K562 (cell line): ENCODE measurements at regions not wholly inside any gene's neighbourhood (a gene's known extent, or its start where the extent isn't known, plus 50 kb on each side); places are given as distances from the start of the nearest gene placed in this dataset.

Experiments used
- CHD2 ChIP-seq: IDR thresholded peaks from 2 replicates; pipeline ENCODE4 v1.6.1; 2011; ENCODE audit warnings: low read depth, low read length
- EZH2 ChIP-seq: IDR thresholded peaks from 2 replicates; pipeline ENCODE4 v1.6.1; 2012; ENCODE audit warnings: low read depth, mild to moderate bottlenecking, inconsistent platforms, low read length, borderline replicate concordance
- MAFF ChIP-seq: IDR thresholded peaks from 2 replicates; pipeline ENCODE4 v1.6.1; 2012; ENCODE audit warnings: low read length, improper control_type of control experiment
- MYC ChIP-seq, 2 experiments: fragments of 250-450 bp in 1 of 2; sonication (Bioruptor Pico) in 1 of 2; IDR thresholded peaks; 2 replicates each; pipeline versions ENCODE4 v1.5.1 to v1.6.1; 2012 to 2021; ENCODE audit warnings: low read depth in 2 of 2, borderline replicate concordance in 1 of 2, improper control_type of control experiment in 1 of 2, low read length in 1 of 2, mild to moderate bottlenecking in 1 of 2, moderate library complexity in 1 of 2
- NR3C1 ChIP-seq: sonication (generic); formaldehyde crosslinking; IDR thresholded peaks from 2 replicates; pipeline ENCODE4 v1.8.1; 2022; ENCODE audit warnings: missing genetic modification reagents
- TEAD4 ChIP-seq, 2 experiments: sonication (generic) in 1 of 2; formaldehyde crosslinking in 1 of 2; IDR thresholded peaks; 2 replicates each; pipeline versions ENCODE4 v1.6.1 to v1.8.0; 2012 to 2022; ENCODE audit warnings: borderline replicate concordance in 1 of 2, inconsistent platforms in 1 of 2, low read length in 1 of 2, mild to moderate bottlenecking in 1 of 2, missing genetic modification reagents in 1 of 2
- ZNF512 ChIP-seq: IDR thresholded peaks from 2 replicates; pipeline ENCODE4 v1.6.1; 2016; ENCODE audit warnings: missing genetic modification characterization, missing compliant biosample characterization
- TF ChIP-seq, protein P1 (sequence below): sonication (generic); formaldehyde crosslinking; IDR thresholded peaks from 2 replicates; pipeline ENCODE4 v1.8.0; 2022; ENCODE audit warnings: mild to moderate bottlenecking, low read depth, missing genetic modification reagents

DNA sequence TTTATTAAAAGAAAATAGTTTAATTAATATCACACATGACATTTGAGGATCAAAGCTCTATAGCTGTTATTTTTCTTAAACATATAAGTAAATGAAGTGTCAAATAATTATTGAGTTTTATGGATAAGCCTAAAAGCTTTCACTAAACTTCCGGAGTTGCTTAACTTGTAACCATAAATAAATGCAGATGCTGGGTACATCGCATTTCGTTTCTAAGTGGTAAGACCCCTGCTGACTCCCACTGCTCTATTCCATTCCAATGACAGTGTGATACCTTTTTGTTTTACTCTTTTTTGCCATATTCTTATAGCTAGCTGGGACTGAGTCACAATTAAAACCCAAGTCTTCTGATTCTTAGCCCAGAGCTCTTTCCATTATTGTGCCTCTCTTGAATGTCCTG, 411.1 kb downstream of the SOX2 start:
- TF ChIP-seq ZNF512 (tag) (no peak), CHD2 (no peak), NR3C1 (CRISPR knock-in tag) (no peak), EZH2 (no peak), MYC (IDR thresholded peaks at IDR 0.05; ENCODE audit: low read depth, low read length) (no peak), MYC (CRISPR knock-in tag; IDR thresholded peaks at IDR 0.05; ENCODE audit: borderline replicate concordance, low read depth) (no peak), TEAD4 (IDR thresholded peaks at IDR 0.05; ENCODE audit: low read length) (no peak), TEAD4 (CRISPR knock-in tag; IDR thresholded peaks at IDR 0.05; ENCODE audit: borderline replicate concordance) (no peak), MAFF (no peak)
- TF ChIP-seq, protein P1, sequence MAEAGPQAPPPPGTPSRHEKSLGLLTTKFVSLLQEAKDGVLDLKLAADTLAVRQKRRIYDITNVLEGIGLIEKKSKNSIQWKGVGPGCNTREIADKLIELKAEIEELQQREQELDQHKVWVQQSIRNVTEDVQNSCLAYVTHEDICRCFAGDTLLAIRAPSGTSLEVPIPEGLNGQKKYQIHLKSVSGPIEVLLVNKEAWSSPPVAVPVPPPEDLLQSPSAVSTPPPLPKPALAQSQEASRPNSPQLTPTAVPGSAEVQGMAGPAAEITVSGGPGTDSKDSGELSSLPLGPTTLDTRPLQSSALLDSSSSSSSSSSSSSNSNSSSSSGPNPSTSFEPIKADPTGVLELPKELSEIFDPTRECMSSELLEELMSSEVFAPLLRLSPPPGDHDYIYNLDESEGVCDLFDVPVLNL (CRISPR knock-in tag), result no peak
